ENCODE measurements at regions not wholly inside any gene's neighbourhood (a gene's known extent, or its start where the extent isn't known, plus 50 kb on each side); places are given as distances from the start of the nearest gene placed in this dataset.
"Not testable (repeated sequence)": the region's sequence is repeated elsewhere in the genome, so short reads cannot be mapped to it uniquely, and the experiment has no call there.

- Histone ChIP-seq H3K27ac (ENCODE audit: low read depth, low read length) (no peak overlapping the region), H3K4me3 (ENCODE audit: low read length) (no peak overlapping the region), H3K4me1 (ENCODE audit: control insufficient read depth, insufficient read depth, low read length) (no peaks in the 10 kb centered on the region), H3K27me3 (ENCODE audit: control insufficient read depth, insufficient read depth, low read length) (no peaks in the 10 kb centered on the region), H3K36me3 (ENCODE audit: control insufficient read depth, insufficient read depth, low read length) (no peaks in the 10 kb centered on the region), H3K9ac (ENCODE audit: low read length) (no peak overlapping the region)
Measured at GRCh38 chr2:23036629-23037028, 348.4 kb upstream of the KLHL29 start.

GRCh38 chr2:23037596-23037995, 347.4 kb upstream of the KLHL29 start:
- Histone ChIP-seq H3K27ac (ENCODE audit: low read depth, low read length) (no peak overlapping the region), H3K4me1 (ENCODE audit: control insufficient read depth, insufficient read depth, low read length) (no peaks in the 10 kb centered on the region), H3K4me3 (ENCODE audit: low read length) (no peak overlapping the region), H3K9ac (ENCODE audit: low read length) (no peak overlapping the region), H3K27me3 (ENCODE audit: control insufficient read depth, insufficient read depth, low read length) (no peaks in the 10 kb centered on the region), H3K36me3 (ENCODE audit: control insufficient read depth, insufficient read depth, low read length) (no peaks in the 10 kb centered on the region)

- no peak overlapping the region for H3K9ac ChIP-seq (ENCODE audit: low read length)
- no peaks in the 10 kb centered on the region for H3K27me3 ChIP-seq (ENCODE audit: control insufficient read depth, insufficient read depth, low read length)
- no peaks in the 10 kb centered on the region for H3K4me1 ChIP-seq (ENCODE audit: control insufficient read depth, insufficient read depth, low read length)
- no peak overlapping the region for H3K27ac ChIP-seq (ENCODE audit: low read depth, low read length)
- H3K4me3 ChIP-seq (ENCODE audit: low read length): no peak overlapping the region
- H3K36me3 ChIP-seq (ENCODE audit: control insufficient read depth, insufficient read depth, low read length): no peaks in the 10 kb centered on the region
Measured at GRCh38 chr2:23041443-23041842, 343.5 kb upstream of the KLHL29 start.

- Histone ChIP-seq H3K9ac (ENCODE audit: low read length) (no peak overlapping the region), H3K4me3 (ENCODE audit: low read length) (no peak overlapping the region), H3K27me3 (ENCODE audit: control insufficient read depth, insufficient read depth, low read length) (no peaks in the 10 kb centered on the region), H3K4me1 (ENCODE audit: control insufficient read depth, insufficient read depth, low read length) (no peaks in the 10 kb centered on the region), H3K36me3 (ENCODE audit: control insufficient read depth, insufficient read depth, low read length) (no peaks in the 10 kb centered on the region), H3K27ac (ENCODE audit: low read depth, low read length) (no peak overlapping the region)
Measured at GRCh38 chr2:23042216-23042906, 342.6 kb upstream of the KLHL29 start.

GRCh38 chr2:23050388-23050787, 334.6 kb upstream of the KLHL29 start:
- Histone ChIP-seq H3K9ac (ENCODE audit: low read length) (no peak overlapping the region), H3K4me3 (ENCODE audit: low read length) (no peak overlapping the region), H3K4me1 (ENCODE audit: control insufficient read depth, insufficient read depth, low read length) (no peaks in the 10 kb centered on the region), H3K27ac (ENCODE audit: low read depth, low read length) (no peak overlapping the region), H3K36me3 (ENCODE audit: control insufficient read depth, insufficient read depth, low read length) (no peaks in the 10 kb centered on the region), H3K27me3 (ENCODE audit: control insufficient read depth, insufficient read depth, low read length) (no peaks in the 10 kb centered on the region)

- H3K27ac ChIP-seq (ENCODE audit: low read depth, low read length): no peak overlapping the region
- H3K9ac ChIP-seq (ENCODE audit: low read length): no peak overlapping the region
- H3K4me1 ChIP-seq (ENCODE audit: control insufficient read depth, insufficient read depth, low read length): no peaks in the 10 kb centered on the region
- H3K27me3 ChIP-seq (ENCODE audit: control insufficient read depth, insufficient read depth, low read length): no peaks in the 10 kb centered on the region
- H3K36me3 ChIP-seq (ENCODE audit: control insufficient read depth, insufficient read depth, low read length): no peaks in the 10 kb centered on the region
- no peak overlapping the region for H3K4me3 ChIP-seq (ENCODE audit: low read length)
Measured at GRCh38 chr2:23053601-23054000, 331.4 kb upstream of the KLHL29 start.

GRCh38 chr2:23055251-23055650, 329.7 kb upstream of the KLHL29 start:
- H3K9ac ChIP-seq (ENCODE audit: low read length): no peak overlapping the region
- H3K36me3 ChIP-seq (ENCODE audit: control insufficient read depth, insufficient read depth, low read length): no peaks in the 10 kb centered on the region
- no peaks in the 10 kb centered on the region for H3K4me1 ChIP-seq (ENCODE audit: control insufficient read depth, insufficient read depth, low read length)
- no peak overlapping the region for H3K4me3 ChIP-seq (ENCODE audit: low read length)
- H3K27ac ChIP-seq (ENCODE audit: low read depth, low read length): no peak overlapping the region
- no peaks in the 10 kb centered on the region for H3K27me3 ChIP-seq (ENCODE audit: control insufficient read depth, insufficient read depth, low read length)

- not testable (repeated sequence) for H3K4me1 ChIP-seq (ENCODE audit: control insufficient read depth, insufficient read depth, low read length); H3K27me3 ChIP-seq (ENCODE audit: control insufficient read depth, insufficient read depth, low read length); H3K27ac ChIP-seq (ENCODE audit: low read depth, low read length); H3K9ac ChIP-seq (ENCODE audit: low read length); H3K4me3 ChIP-seq (ENCODE audit: low read length); H3K36me3 ChIP-seq (ENCODE audit: control insufficient read depth, insufficient read depth, low read length)
Measured at GRCh38 chr2:23056846-23057245, 328.1 kb upstream of the KLHL29 start.

- no peak overlapping the region for H3K27ac ChIP-seq (ENCODE audit: low read depth, low read length)
- H3K27me3 ChIP-seq (ENCODE audit: control insufficient read depth, insufficient read depth, low read length): no peaks in the 10 kb centered on the region
- H3K4me1 ChIP-seq (ENCODE audit: control insufficient read depth, insufficient read depth, low read length): no peaks in the 10 kb centered on the region
- no peaks in the 10 kb centered on the region for H3K36me3 ChIP-seq (ENCODE audit: control insufficient read depth, insufficient read depth, low read length)
- H3K4me3 ChIP-seq (ENCODE audit: low read length): no peak overlapping the region
- H3K9ac ChIP-seq (ENCODE audit: low read length): no peak overlapping the region
Measured at GRCh38 chr2:23058435-23058834, 326.5 kb upstream of the KLHL29 start.

GRCh38 chr2:23065210-23065609, 319.8 kb upstream of the KLHL29 start:
- no peak overlapping the region for H3K9ac ChIP-seq (ENCODE audit: low read length)
- H3K27ac ChIP-seq (ENCODE audit: low read depth, low read length): no peak overlapping the region
- H3K4me1 ChIP-seq (ENCODE audit: control insufficient read depth, insufficient read depth, low read length): no peaks in the 10 kb centered on the region
- no peaks in the 10 kb centered on the region for H3K36me3 ChIP-seq (ENCODE audit: control insufficient read depth, insufficient read depth, low read length)
- no peak overlapping the region for H3K4me3 ChIP-seq (ENCODE audit: low read length)
- H3K27me3 ChIP-seq (ENCODE audit: control insufficient read depth, insufficient read depth, low read length): no peaks in the 10 kb centered on the region

GRCh38 chr2:23065936-23066335, 319.0 kb upstream of the KLHL29 start:
- no peaks in the 10 kb centered on the region for H3K4me1 ChIP-seq (ENCODE audit: control insufficient read depth, insufficient read depth, low read length)
- H3K27ac ChIP-seq (ENCODE audit: low read depth, low read length): no peak overlapping the region
- no peaks in the 10 kb centered on the region for H3K27me3 ChIP-seq (ENCODE audit: control insufficient read depth, insufficient read depth, low read length)
- H3K4me3 ChIP-seq (ENCODE audit: low read length): no peak overlapping the region
- H3K9ac ChIP-seq (ENCODE audit: low read length): no peak overlapping the region
- no peaks in the 10 kb centered on the region for H3K36me3 ChIP-seq (ENCODE audit: control insufficient read depth, insufficient read depth, low read length)

- H3K4me1 ChIP-seq (ENCODE audit: control insufficient read depth, insufficient read depth, low read length): no peaks in the 10 kb centered on the region
Measured at GRCh38 chr2:23066686-23067085, 318.3 kb upstream of the KLHL29 start.

GRCh38 chr2:23069156-23069555, 315.8 kb upstream of the KLHL29 start:
- no peak overlapping the region for H3K4me3 ChIP-seq (ENCODE audit: low read length)
- H3K36me3 ChIP-seq (ENCODE audit: control insufficient read depth, insufficient read depth, low read length): no peaks in the 10 kb centered on the region
- no peaks in the 10 kb centered on the region for H3K4me1 ChIP-seq (ENCODE audit: control insufficient read depth, insufficient read depth, low read length)
- H3K27ac ChIP-seq (ENCODE audit: low read depth, low read length): no peak overlapping the region
- no peaks in the 10 kb centered on the region for H3K27me3 ChIP-seq (ENCODE audit: control insufficient read depth, insufficient read depth, low read length)
- no peak overlapping the region for H3K9ac ChIP-seq (ENCODE audit: low read length)

More at GRCh38 chr2:23066686-23067085, 318.3 kb upstream of the KLHL29 start:
- Histone ChIP-seq H3K36me3 (ENCODE audit: control insufficient read depth, insufficient read depth, low read length) (no peaks in the 10 kb centered on the region), H3K4me3 (ENCODE audit: low read length) (no peak overlapping the region), H3K27me3 (ENCODE audit: control insufficient read depth, insufficient read depth, low read length) (no peaks in the 10 kb centered on the region), H3K27ac (ENCODE audit: low read depth, low read length) (no peak overlapping the region), H3K9ac (ENCODE audit: low read length) (no peak overlapping the region)

Data from rectal smooth muscle tissue (tissue), 1 donor.